B cell (primary cell): ENCODE measurements at regions not wholly inside any gene's neighbourhood (a gene's known extent, or its start where the extent isn't known, plus 50 kb on each side); places are given as distances from the start of the nearest gene placed in this dataset.

Source experiments
- ATAC-seq: fragments of 200-7000 bp; cut with Tn5 transposase; one replicate; pipeline ENCODE4 v1.10.0; 2021; ENCODE audit warnings: low read depth, mild to moderate bottlenecking, moderate number of reproducible peaks, moderate library complexity
- CTCF ChIA-PET: fragments of 350-600 bp; sonication (Branson Sonifier 250); formaldehyde crosslinking; loops from one replicate; lab custom pipeline; 2021; ENCODE audit warnings: antibody characterized with exemption, inconsistent platforms; lab: Charles Lee
- POLR2A ChIA-PET: fragments of 350-600 bp; sonication (Branson Sonifier 250); formaldehyde crosslinking; loops from one replicate; lab custom pipeline; 2021; ENCODE audit warnings: antibody characterized with exemption; lab: Charles Lee
- DNase-seq: peaks from one replicate; pipeline ENCODE4 v3.0.0; 2013
- H2AFZ ChIP-seq: 2 replicates; pipeline ENCODE4 v1.6.1; 2012; ENCODE audit warnings: mild to moderate bottlenecking, low read depth, low read length; ENCODE audit not compliant: insufficient read depth, poor library complexity, severe bottlenecking
- H3K27ac ChIP-seq, 2 donors: 1 replicate in 1 of 2; 2 replicates in 1 of 2; pipeline ENCODE4 v1.5.1; 2012 to 2013; ENCODE audit warnings: low read length in 2 of 2, mild to moderate bottlenecking in 2 of 2, moderate library complexity in 1 of 2
- H3K27me3 ChIP-seq, 4 experiments: fragments of 200-600 bp in 1 of 4; sonication (generic) in 1 of 4; replicated peaks in 1 of 4; 1 replicate in 2 of 4; 2 replicates in 2 of 4; pipeline versions ENCODE4 v1.6.1 to v1.7.0; 2013 to 2016; ENCODE audit warnings: low read length in 3 of 4, mild to moderate bottlenecking in 2 of 4, mixed read lengths in 1 of 4, moderate library complexity in 1 of 4; ENCODE audit not compliant: insufficient read depth in 4 of 4, control insufficient read depth in 3 of 4; ENCODE audit errors: control extremely low read depth in 1 of 4
- H3K36me3 ChIP-seq, 2 experiments: replicated peaks in 1 of 2; 1 replicate in 1 of 2; 2 replicates in 1 of 2; pipeline versions ENCODE4 v1.6.1 to v1.7.1; 2013; ENCODE audit warnings: low read length in 1 of 2; ENCODE audit not compliant: insufficient read depth in 2 of 2, control insufficient read depth in 1 of 2; ENCODE audit errors: control extremely low read depth in 1 of 2, extremely low read depth in 1 of 2
- H3K4me1 ChIP-seq, 2 donors: fragments of 200-600 bp in 1 of 2; sonication (generic) in 1 of 2; 1 replicate in 1 of 2; 2 replicates in 1 of 2; pipeline versions ENCODE4 v1.5.1 to v1.6.1; 2013 to 2017; ENCODE audit warnings: low read length in 2 of 2; ENCODE audit not compliant: control insufficient read depth in 2 of 2, insufficient read depth in 2 of 2
- H3K4me2 ChIP-seq: replicated peaks from 2 replicates; pipeline ENCODE3; 2012; ENCODE audit warnings: mild to moderate bottlenecking, low read depth, low read length; ENCODE audit not compliant: poor library complexity, severe bottlenecking
- H3K4me3 ChIP-seq, 5 experiments: fragments of 200-600 bp in 1 of 5; sonication (generic) in 1 of 5; 1 replicate in 3 of 5; 2 replicates in 2 of 5; pipeline versions ENCODE4 v1.5.1 to v1.7.0; 2011 to 2016; ENCODE audit warnings: low read length in 4 of 5, mild to moderate bottlenecking in 4 of 5, low read depth in 2 of 5, control low read depth in 1 of 5, moderate library complexity in 1 of 5; ENCODE audit not compliant: insufficient read depth in 1 of 5; ENCODE audit errors: control extremely low read depth in 1 of 5, extremely low read depth in 1 of 5
- H3K79me2 ChIP-seq: fragments of 200-600 bp; sonication (generic); one replicate; pipeline ENCODE4 v1.6.0; 2016; ENCODE audit warnings: low read length; ENCODE audit not compliant: control insufficient read depth, insufficient read depth
- H3K9ac ChIP-seq: fragments of 200-600 bp; sonication (generic); 2 replicates; pipeline ENCODE4 v1.6.1; 2017; ENCODE audit warnings: mild to moderate bottlenecking, low read length, moderate library complexity
- H3K9me3 ChIP-seq, 3 donors: one replicate each; pipeline versions ENCODE4 v1.6.1 to v1.7.1; 2013; ENCODE audit warnings: low read length in 2 of 3; ENCODE audit not compliant: control insufficient read depth in 2 of 3, insufficient read depth in 1 of 3; ENCODE audit errors: control extremely low read depth in 1 of 3
- H4K20me1 ChIP-seq: 2 replicates; pipeline ENCODE4 v1.6.0; 2012; ENCODE audit warnings: mild to moderate bottlenecking, low read length; ENCODE audit not compliant: insufficient read depth, control insufficient read depth, poor library complexity, severe bottlenecking
- H3K27ac Mint-ChIP-seq: one replicate; pipeline ENCODE4 v1.8.0; 2021; ENCODE audit warnings: mixed read lengths
- H3K27me3 Mint-ChIP-seq: one replicate; pipeline ENCODE4 v1.8.0; 2021; ENCODE audit warnings: mixed read lengths
- H3K4me1 Mint-ChIP-seq: one replicate; pipeline ENCODE4 v1.8.0; 2021; ENCODE audit warnings: mixed read lengths
- H3K4me3 Mint-ChIP-seq: one replicate; pipeline ENCODE4 v1.8.0; 2021; ENCODE audit warnings: mixed read lengths
- H3K9me3 Mint-ChIP-seq: one replicate; pipeline ENCODE4 v1.8.0; 2022; ENCODE audit warnings: mixed read lengths; ENCODE audit not compliant: insufficient read depth
- EZH2 ChIP-seq: IDR thresholded peaks from 2 replicates; pipeline ENCODE4 v1.6.1; 2012; ENCODE audit warnings: borderline replicate concordance, low read depth, mild to moderate bottlenecking, moderate library complexity, low read length; ENCODE audit not compliant: insufficient read depth, poor library complexity, severe bottlenecking
- WGBS: methylation state at CpG from one replicate; pipeline ENCODE4 v1.1.5; 2013; ENCODE audit warnings: missing lambda C conversion rate; ENCODE audit not compliant: insufficient coverage; 5-methylcytosine and 5-hydroxymethylcytosine counted together
- intact Hi-C: fragments of 100-400 bp; cut with micrococcal nuclease; formaldehyde crosslinking; loops from one replicate; pipeline ENCODE4 v1.10.0; 2022
- TF ChIP-seq, protein P1 (sequence below): fragments of 200-600 bp; IDR thresholded peaks from one replicate; pipeline ENCODE4 v1.8.0; 2022; ENCODE audit warnings: antibody characterized with exemption, mild to moderate bottlenecking

DNA sequence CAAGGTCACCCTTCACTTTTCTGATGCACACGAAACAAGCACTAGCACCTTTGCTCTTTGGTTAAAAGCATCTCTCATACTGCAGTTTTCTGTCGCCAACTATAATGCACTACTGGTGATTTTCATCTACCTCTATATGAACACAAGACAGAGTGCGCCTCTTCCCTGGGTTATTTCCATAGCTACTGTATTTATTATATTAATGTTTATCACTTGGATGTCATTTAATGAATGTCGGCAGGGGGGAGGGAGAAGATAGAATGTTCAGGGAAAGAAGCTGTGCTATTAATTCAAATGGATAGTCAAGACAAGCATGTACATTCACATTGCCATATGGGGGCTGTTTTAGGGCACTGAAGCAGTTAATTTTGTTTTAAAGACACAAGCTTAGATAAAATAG, 174.1 kb upstream of the SAMSN1 start:
- DNase-seq (no peak), ATAC-seq (no peak)
- POLR2A ChIA-PET, result no interaction called here
- no peaks in the 10 kb centered on the region for H3K27me3 Mint-ChIP-seq
- H3K79me2 ChIP-seq, result no peaks in the 10 kb centered on the region
- no peak overlapping the region for H3K9ac ChIP-seq
- no peaks in the 10 kb centered on the region for H3K9me3 Mint-ChIP-seq
- WGBS, result 54% methylated on average over 1 of the region's 4 CpGs
- H3K27me3 ChIP-seq, result no peaks in the 10 kb centered on the region
- H3K4me1 Mint-ChIP-seq, result no peaks in the 10 kb centered on the region
- no peak overlapping the region for H3K27ac Mint-ChIP-seq
- H2AFZ ChIP-seq, result no peak overlapping the region
- H3K4me3 ChIP-seq, result no peak overlapping the region
- intact Hi-C loops, result no loop called here
- CTCF ChIA-PET, result no interaction called here
- H3K4me3 Mint-ChIP-seq, result no peak overlapping the region
- H3K27ac ChIP-seq, result no peak overlapping the region
- H3K36me3 ChIP-seq, result no peaks in the 10 kb centered on the region
- TF ChIP-seq, protein P1, sequence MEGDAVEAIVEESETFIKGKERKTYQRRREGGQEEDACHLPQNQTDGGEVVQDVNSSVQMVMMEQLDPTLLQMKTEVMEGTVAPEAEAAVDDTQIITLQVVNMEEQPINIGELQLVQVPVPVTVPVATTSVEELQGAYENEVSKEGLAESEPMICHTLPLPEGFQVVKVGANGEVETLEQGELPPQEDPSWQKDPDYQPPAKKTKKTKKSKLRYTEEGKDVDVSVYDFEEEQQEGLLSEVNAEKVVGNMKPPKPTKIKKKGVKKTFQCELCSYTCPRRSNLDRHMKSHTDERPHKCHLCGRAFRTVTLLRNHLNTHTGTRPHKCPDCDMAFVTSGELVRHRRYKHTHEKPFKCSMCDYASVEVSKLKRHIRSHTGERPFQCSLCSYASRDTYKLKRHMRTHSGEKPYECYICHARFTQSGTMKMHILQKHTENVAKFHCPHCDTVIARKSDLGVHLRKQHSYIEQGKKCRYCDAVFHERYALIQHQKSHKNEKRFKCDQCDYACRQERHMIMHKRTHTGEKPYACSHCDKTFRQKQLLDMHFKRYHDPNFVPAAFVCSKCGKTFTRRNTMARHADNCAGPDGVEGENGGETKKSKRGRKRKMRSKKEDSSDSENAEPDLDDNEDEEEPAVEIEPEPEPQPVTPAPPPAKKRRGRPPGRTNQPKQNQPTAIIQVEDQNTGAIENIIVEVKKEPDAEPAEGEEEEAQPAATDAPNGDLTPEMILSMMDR, result no peak
- no peak for TF ChIP-seq EZH2
- H3K9me3 ChIP-seq, result no peaks in the 10 kb centered on the region
- no peaks in the 10 kb centered on the region for H3K4me1 ChIP-seq
- H4K20me1 ChIP-seq, result no peaks in the 10 kb centered on the region
- H3K4me2 ChIP-seq, result no peak overlapping the region

DNA sequence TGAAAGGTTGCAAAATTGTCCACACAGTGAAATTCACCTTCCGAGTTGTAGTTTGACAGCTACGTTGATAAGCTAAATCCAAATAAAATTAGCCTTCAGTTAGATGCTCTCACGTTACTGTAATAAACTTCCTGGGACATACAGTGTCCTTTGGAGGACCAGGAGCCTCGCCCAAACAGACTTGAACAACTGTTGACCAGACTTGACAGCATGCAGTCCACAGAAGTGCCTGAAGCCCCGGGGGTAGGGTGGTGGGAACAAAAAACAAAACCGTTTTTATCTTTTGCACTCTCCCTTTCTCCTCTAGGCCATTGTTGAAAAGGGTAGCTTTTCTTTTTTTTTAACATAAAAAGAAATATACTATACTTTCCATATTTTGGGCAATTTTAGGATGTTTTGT, 172.8 kb upstream of the SAMSN1 start:
- Mint-ChIP-seq H3K27me3 (no peaks in the 10 kb centered on the region), H3K4me1 (no peaks in the 10 kb centered on the region), H3K4me3 (no peak overlapping the region), H3K9me3 (no peaks in the 10 kb centered on the region), H3K27ac (no peak overlapping the region)
- intact Hi-C loops, result no loop called here
- no peaks in the 10 kb centered on the region for H3K79me2 ChIP-seq
- H3K9me3 ChIP-seq, result no peaks in the 10 kb centered on the region
- H3K36me3 ChIP-seq, result no peaks in the 10 kb centered on the region
- POLR2A ChIA-PET, result no interaction called here
- H3K4me3 ChIP-seq, result no peak overlapping the region
- DNase-seq, result no peak
- no peak overlapping the region for H3K27ac ChIP-seq
- WGBS, result 81% methylated on average over 4 of the region's 6 CpGs
- CTCF ChIA-PET, result interaction anchor here (0.7 to 1.1 kb wide), 4 partner anchors 10 to 19 kb away, joined by 3 to 4 read pairs (median 3); no protein-coding TSS in a partner anchor
- TF ChIP-seq, protein P1, result no peak
- no peak for TF ChIP-seq EZH2
- no peaks in the 10 kb centered on the region for H4K20me1 ChIP-seq
- H3K9ac ChIP-seq, result no peak overlapping the region
- no peak overlapping the region for H2AFZ ChIP-seq
- no peak overlapping the region for H3K4me2 ChIP-seq
- no peak for ATAC-seq
- H3K27me3 ChIP-seq, result no peaks in the 10 kb centered on the region
- no peaks in the 10 kb centered on the region for H3K4me1 ChIP-seq
